HCT116 (cell line): ENCODE measurements at regions not wholly inside any gene's neighbourhood (a gene's known extent, or its start where the extent isn't known, plus 50 kb on each side); places are given as distances from the start of the nearest gene placed in this dataset.

Source experiments
- ATAC-seq: fragments of 200-7000 bp; cut with Tn5 transposase; 2 replicates; pipeline ENCODE4 v1.9.1; 2020; ENCODE audit warnings: mild to moderate bottlenecking, moderate library complexity
- BruUV-seq: library from RNA; stranded (reverse); fragments of 400-500 nt; replicated peaks from 2 replicates; lab custom pipeline; 2021; lab: Mats Ljungman, UMichigan
- CTCF ChIA-PET: fragments of 300-600 bp; sonication (Branson Sonifier 250); formaldehyde crosslinking; loops from one replicate; lab custom pipeline; 2021; ENCODE audit warnings: antibody characterized with exemption; lab: Charles Lee
- POLR2A ChIA-PET: fragments of 300-600, 350-600 bp; sonication (Branson Sonifier 250); formaldehyde crosslinking; loops from one replicate; lab custom pipeline; 2021; ENCODE audit warnings: antibody characterized with exemption; lab: Charles Lee
- RAD21 ChIA-PET, 2 experiments: fragments of 300-600 bp; sonication (Branson Sonifier 250); formaldehyde crosslinking; loops; one replicate each; lab custom pipeline; 2023; ENCODE audit warnings: low total read pairs in 2 of 2; ENCODE audit not compliant: uncharacterized antibody in 2 of 2, unreplicated experiment in 2 of 2, low non-redundant PET in 1 of 2; lab: Charles Lee
- DNase-seq: peaks from one replicate; pipeline ENCODE4 v3.0.0-alpha.2; 2010; ENCODE audit warnings: low read depth, low spot score
- H2AFZ ChIP-seq: fragments of 200-600 bp; shearing (Covaris generic), sonication (generic); 2 replicates; pipeline ENCODE4 v1.6.1; 2017; ENCODE audit warnings: low read depth, mixed run types, mixed read lengths, antibody characterized with exemption, low read length; ENCODE audit not compliant: poor library complexity, severe bottlenecking
- H3K27ac ChIP-seq: 2 replicates; pipeline ENCODE4 v1.5.1; 2012; ENCODE audit warnings: low read depth, low read length
- H3K27me3 ChIP-seq: fragments of 200-600 bp; sonication (generic); 2 replicates; pipeline ENCODE4 v1.6.1; 2016; ENCODE audit warnings: mixed run types, low read length, mixed read lengths; ENCODE audit not compliant: insufficient read depth
- H3K36me3 ChIP-seq, 2 experiments: fragments of 200-500 bp in 1 of 2; fragments of 200-600 bp in 1 of 2; sonication (Bioruptor generic) in 1 of 2; sonication (generic) in 1 of 2; 2 replicates each; pipeline versions ENCODE4 v1.5.1 to v1.6.1; 2014 to 2016; ENCODE audit warnings: low read length in 2 of 2, inconsistent platforms in 1 of 2, mixed read lengths in 1 of 2, mixed run types in 1 of 2; ENCODE audit not compliant: insufficient read depth in 2 of 2, control insufficient read depth in 1 of 2
- H3K4me1 ChIP-seq, 2 experiments: fragments of 200-600 bp in 1 of 2; sonication (generic) in 1 of 2; 2 replicates each; pipeline versions ENCODE4 v1.5.1 to v1.6.1; 2012 to 2017; ENCODE audit warnings: low read length in 2 of 2, inconsistent platforms in 1 of 2, mild to moderate bottlenecking in 1 of 2, mixed read lengths in 1 of 2, mixed run types in 1 of 2, moderate library complexity in 1 of 2; ENCODE audit not compliant: insufficient read depth in 2 of 2, control insufficient read depth in 1 of 2
- H3K4me2 ChIP-seq: fragments of 200-600 bp; sonication (generic); 2 replicates; pipeline ENCODE4 v1.6.1; 2017; ENCODE audit warnings: mixed run types, low read length, mixed read lengths
- H3K4me3 ChIP-seq, 2 experiments: fragments of 200-600 bp in 1 of 2; sonication (generic) in 1 of 2; replicated peaks in 1 of 2; 2 replicates each; pipeline ENCODE4 v1.5.1; 2011 to 2016; ENCODE audit warnings: low read length in 2 of 2, control low read depth in 1 of 2, low read depth in 1 of 2, mild to moderate bottlenecking in 1 of 2, mixed read lengths in 1 of 2, mixed run types in 1 of 2
- H3K79me2 ChIP-seq: fragments of 200-600 bp; sonication (generic); 2 replicates; pipeline ENCODE4 v1.6.1; 2017; ENCODE audit warnings: mild to moderate bottlenecking, mixed run types, low read length, moderate library complexity, mixed read lengths; ENCODE audit not compliant: insufficient read depth
- H3K9ac ChIP-seq: fragments of 200-600 bp; sonication (generic); 2 replicates; pipeline ENCODE4 v1.6.1; 2016; ENCODE audit warnings: low read length, mixed read lengths
- H3K9me2 ChIP-seq: fragments of 200-600 bp; sonication (generic), shearing (Covaris generic); 2 replicates; pipeline ENCODE4 v1.6.1; 2017; ENCODE audit warnings: mixed run types, mild to moderate bottlenecking, moderate library complexity; ENCODE audit not compliant: insufficient read depth
- H3K9me3 ChIP-seq, 2 experiments: fragments of 200-500 bp in 1 of 2; fragments of 200-600 bp in 1 of 2; sonication (Bioruptor generic) in 1 of 2; sonication (generic) in 1 of 2; 2 replicates each; pipeline ENCODE4 v1.6.1; 2014 to 2017; ENCODE audit warnings: low read length in 2 of 2, mixed read lengths in 2 of 2, inconsistent platforms in 1 of 2, low read depth in 1 of 2, mild to moderate bottlenecking in 1 of 2, mixed run types in 1 of 2, moderate library complexity in 1 of 2; ENCODE audit not compliant: control insufficient read depth in 1 of 2, insufficient read depth in 1 of 2
- H4K20me1 ChIP-seq: fragments of 200-600 bp; sonication (generic), shearing (Covaris generic); 2 replicates; pipeline ENCODE4 v1.6.1; 2017; ENCODE audit warnings: mixed run types, mild to moderate bottlenecking, moderate library complexity; ENCODE audit not compliant: insufficient read depth
- CEBPB ChIP-seq: IDR thresholded peaks from 2 replicates; pipeline ENCODE4 v1.6.1; 2012; ENCODE audit warnings: low read depth
- ELF1 ChIP-seq: IDR thresholded peaks from 2 replicates; pipeline ENCODE4 v1.6.1; 2012; ENCODE audit warnings: low read depth, borderline replicate concordance
- RAD21 ChIP-seq: IDR thresholded peaks from 2 replicates; pipeline ENCODE4 v1.6.1; 2012; ENCODE audit warnings: low read depth, mild to moderate bottlenecking
- SIN3A ChIP-seq: IDR thresholded peaks from 2 replicates; pipeline ENCODE4 v1.6.1; 2012; ENCODE audit warnings: low read depth
- TCF7L2 ChIP-seq: IDR thresholded peaks from 2 replicates; pipeline ENCODE4 v1.7.0; 2011; ENCODE audit warnings: borderline replicate concordance, inconsistent platforms; ENCODE audit not compliant: insufficient read depth, insufficient read length; ENCODE audit errors: extremely low read depth
- ZFX ChIP-seq: fragments of 450-650 bp; IDR thresholded peaks from 2 replicates; pipeline ENCODE4 v1.6.1; 2017
- ZNF274 ChIP-seq: fragments of 200-500 bp; sonication (Bioruptor generic); IDR thresholded peaks from 2 replicates; pipeline ENCODE4 v1.6.1; 2014; ENCODE audit warnings: mild to moderate bottlenecking, low read depth, low read length, inconsistent platforms
- intact Hi-C: fragments of 100-400 bp; cut with micrococcal nuclease; formaldehyde crosslinking; loops from 2 replicates; pipeline ENCODE4 v1.10.0; 2022
- TF ChIP-seq, protein P1 (sequence below): IDR thresholded peaks from 2 replicates; pipeline ENCODE4 v1.6.1; 2012; ENCODE audit warnings: low read depth
- TF ChIP-seq, protein P2 (sequence below): IDR thresholded peaks from 2 replicates; pipeline ENCODE4 v1.6.1; 2012
- TF ChIP-seq, protein P3 (sequence below): IDR thresholded peaks from 2 replicates; pipeline ENCODE4 v1.6.1; 2011; ENCODE audit warnings: mild to moderate bottlenecking, low read length, moderate library complexity; ENCODE audit not compliant: insufficient replicate concordance; ENCODE audit errors: extremely low read depth
- TF ChIP-seq, protein P4 (sequence below): IDR thresholded peaks from 2 replicates; pipeline ENCODE4 v1.6.1; 2012

DNA sequence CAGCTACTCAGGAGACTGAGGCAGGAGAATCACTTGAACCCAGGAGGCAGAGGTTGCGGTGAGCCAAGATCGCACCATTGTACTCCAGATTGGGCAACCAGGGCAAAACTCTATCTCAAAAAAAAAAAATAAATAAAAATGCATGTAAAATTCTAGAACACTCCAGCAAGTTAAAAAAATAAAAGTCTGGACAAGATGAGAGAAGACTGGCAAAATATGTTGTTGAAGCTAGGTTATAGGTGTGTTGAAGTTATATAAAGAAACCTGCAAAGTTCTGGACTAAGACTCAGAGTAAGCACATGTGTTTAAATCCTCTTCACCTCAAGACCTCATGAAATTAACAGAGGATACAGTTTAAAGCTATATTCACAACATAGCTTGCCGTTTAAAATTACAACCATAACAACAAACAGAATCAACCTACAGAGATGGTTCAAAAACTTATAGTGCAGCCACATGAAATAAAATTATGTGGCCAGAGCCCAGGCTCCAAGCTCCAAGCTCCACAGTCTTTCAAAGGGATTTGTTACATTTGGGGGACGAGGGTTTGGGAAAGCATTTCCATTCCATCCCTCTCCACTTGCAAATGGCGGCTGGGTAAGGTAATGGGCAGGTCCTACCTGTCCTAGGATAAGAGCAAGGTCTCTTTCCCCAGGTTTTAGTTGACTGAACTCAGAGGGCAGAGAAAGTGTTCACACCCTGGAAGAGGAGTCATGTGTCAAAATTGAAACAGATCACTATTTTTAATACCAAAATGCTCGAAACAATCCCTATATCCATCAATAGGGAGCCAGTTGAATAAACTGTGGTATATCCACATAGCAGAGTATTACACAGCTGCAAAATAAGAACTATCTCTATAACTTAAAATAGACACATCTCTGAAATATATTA is 59.9 kb upstream of the MYCN start:
- no peak for DNase-seq
- CTCF ChIA-PET, result no interaction called here
- POLR2A ChIA-PET, result no interaction called here
- H2AFZ ChIP-seq, result no peak overlapping the region
- no peak overlapping the region for H3K9ac ChIP-seq
- no peak for ATAC-seq
- H3K27me3 ChIP-seq, result 0 out of 2 replicates have a peak, but pooled peaks cover 5% of the 10 kb centered on the region
- BruUV-seq, result no TSS peak
- no peak overlapping the region for H3K27ac ChIP-seq
- RAD21 ChIA-PET, result no interaction called here
- no peak overlapping the region for H3K4me3 ChIP-seq
- H3K36me3 ChIP-seq, result no peaks in the 10 kb centered on the region
- no peaks in the 10 kb centered on the region for H3K9me2 ChIP-seq
- no peaks in the 10 kb centered on the region for H4K20me1 ChIP-seq
- H3K9me3 ChIP-seq, result no peaks in the 10 kb centered on the region
- TF ChIP-seq ZFX (no peak), CEBPB (no peak), TCF7L2 (no peak), ELF1 (no peak), RAD21 (no peak), SIN3A (no peak), ZNF274 (no peak)
- TF ChIP-seq, protein P1, sequence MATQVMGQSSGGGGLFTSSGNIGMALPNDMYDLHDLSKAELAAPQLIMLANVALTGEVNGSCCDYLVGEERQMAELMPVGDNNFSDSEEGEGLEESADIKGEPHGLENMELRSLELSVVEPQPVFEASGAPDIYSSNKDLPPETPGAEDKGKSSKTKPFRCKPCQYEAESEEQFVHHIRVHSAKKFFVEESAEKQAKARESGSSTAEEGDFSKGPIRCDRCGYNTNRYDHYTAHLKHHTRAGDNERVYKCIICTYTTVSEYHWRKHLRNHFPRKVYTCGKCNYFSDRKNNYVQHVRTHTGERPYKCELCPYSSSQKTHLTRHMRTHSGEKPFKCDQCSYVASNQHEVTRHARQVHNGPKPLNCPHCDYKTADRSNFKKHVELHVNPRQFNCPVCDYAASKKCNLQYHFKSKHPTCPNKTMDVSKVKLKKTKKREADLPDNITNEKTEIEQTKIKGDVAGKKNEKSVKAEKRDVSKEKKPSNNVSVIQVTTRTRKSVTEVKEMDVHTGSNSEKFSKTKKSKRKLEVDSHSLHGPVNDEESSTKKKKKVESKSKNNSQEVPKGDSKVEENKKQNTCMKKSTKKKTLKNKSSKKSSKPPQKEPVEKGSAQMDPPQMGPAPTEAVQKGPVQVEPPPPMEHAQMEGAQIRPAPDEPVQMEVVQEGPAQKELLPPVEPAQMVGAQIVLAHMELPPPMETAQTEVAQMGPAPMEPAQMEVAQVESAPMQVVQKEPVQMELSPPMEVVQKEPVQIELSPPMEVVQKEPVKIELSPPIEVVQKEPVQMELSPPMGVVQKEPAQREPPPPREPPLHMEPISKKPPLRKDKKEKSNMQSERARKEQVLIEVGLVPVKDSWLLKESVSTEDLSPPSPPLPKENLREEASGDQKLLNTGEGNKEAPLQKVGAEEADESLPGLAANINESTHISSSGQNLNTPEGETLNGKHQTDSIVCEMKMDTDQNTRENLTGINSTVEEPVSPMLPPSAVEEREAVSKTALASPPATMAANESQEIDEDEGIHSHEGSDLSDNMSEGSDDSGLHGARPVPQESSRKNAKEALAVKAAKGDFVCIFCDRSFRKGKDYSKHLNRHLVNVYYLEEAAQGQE, result no peak
- TF ChIP-seq, protein P2, sequence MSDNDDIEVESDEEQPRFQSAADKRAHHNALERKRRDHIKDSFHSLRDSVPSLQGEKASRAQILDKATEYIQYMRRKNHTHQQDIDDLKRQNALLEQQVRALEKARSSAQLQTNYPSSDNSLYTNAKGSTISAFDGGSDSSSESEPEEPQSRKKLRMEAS, result no peak
- TF ChIP-seq, protein P3, sequence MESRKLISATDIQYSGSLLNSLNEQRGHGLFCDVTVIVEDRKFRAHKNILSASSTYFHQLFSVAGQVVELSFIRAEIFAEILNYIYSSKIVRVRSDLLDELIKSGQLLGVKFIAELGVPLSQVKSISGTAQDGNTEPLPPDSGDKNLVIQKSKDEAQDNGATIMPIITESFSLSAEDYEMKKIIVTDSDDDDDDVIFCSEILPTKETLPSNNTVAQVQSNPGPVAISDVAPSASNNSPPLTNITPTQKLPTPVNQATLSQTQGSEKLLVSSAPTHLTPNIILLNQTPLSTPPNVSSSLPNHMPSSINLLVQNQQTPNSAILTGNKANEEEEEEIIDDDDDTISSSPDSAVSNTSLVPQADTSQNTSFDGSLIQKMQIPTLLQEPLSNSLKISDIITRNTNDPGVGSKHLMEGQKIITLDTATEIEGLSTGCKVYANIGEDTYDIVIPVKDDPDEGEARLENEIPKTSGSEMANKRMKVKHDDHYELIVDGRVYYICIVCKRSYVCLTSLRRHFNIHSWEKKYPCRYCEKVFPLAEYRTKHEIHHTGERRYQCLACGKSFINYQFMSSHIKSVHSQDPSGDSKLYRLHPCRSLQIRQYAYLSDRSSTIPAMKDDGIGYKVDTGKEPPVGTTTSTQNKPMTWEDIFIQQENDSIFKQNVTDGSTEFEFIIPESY, result no peak
- TF ChIP-seq, protein P4, sequence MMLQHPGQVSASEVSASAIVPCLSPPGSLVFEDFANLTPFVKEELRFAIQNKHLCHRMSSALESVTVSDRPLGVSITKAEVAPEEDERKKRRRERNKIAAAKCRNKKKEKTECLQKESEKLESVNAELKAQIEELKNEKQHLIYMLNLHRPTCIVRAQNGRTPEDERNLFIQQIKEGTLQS, result no peak
- intact Hi-C loops, result no loop called here
- H3K4me2 ChIP-seq, result no peak overlapping the region
- no peaks in the 10 kb centered on the region for H3K4me1 ChIP-seq
- no peaks in the 10 kb centered on the region for H3K79me2 ChIP-seq
